Sigmoid colon (tissue), 6 donors: ENCODE measurements at regions not wholly inside any gene's neighbourhood (a gene's known extent, or its start where the extent isn't known, plus 50 kb on each side); places are given as distances from the start of the nearest gene placed in this dataset.

Experiments used
- DNase-seq: peaks from one replicate; pipeline ENCODE4 v3.0.0-alpha.2; 2019
- H3K27ac ChIP-seq, 4 donors: fragments of 200-600 bp; sonication (generic); one replicate each; pipeline ENCODE4 v1.5.1; 2016 to 2019; ENCODE audit warnings: mild to moderate bottlenecking in 1 of 4
- H3K27me3 ChIP-seq, 3 donors: fragments of 200-600 bp; sonication (generic); one replicate each; pipeline ENCODE4 v1.5.1; 2019; ENCODE audit warnings: mild to moderate bottlenecking in 1 of 3
- H3K36me3 ChIP-seq, 4 donors: fragments of 200-600 bp; sonication (generic); one replicate each; pipeline ENCODE4 v1.5.1; 2016 to 2019
- H3K4me1 ChIP-seq, 4 donors: fragments of 200-600 bp; sonication (generic); one replicate each; pipeline ENCODE4 v1.5.1; 2017 to 2019
- H3K4me3 ChIP-seq, 4 donors: fragments of 200-600 bp; sonication (generic); one replicate each; pipeline ENCODE4 v1.5.1; 2017 to 2019; ENCODE audit warnings: mild to moderate bottlenecking in 2 of 4, moderate library complexity in 1 of 4
- H3K9me3 ChIP-seq, 4 donors: fragments of 200-600 bp in 3 of 4; sonication (generic) in 3 of 4; one replicate each; pipeline versions ENCODE4 v1.5.1 to v1.6.1; 2013 to 2019
- EP300 ChIP-seq, 4 donors: sonication (generic); formaldehyde crosslinking; IDR thresholded peaks; one replicate each; pipeline ENCODE4 v1.6.1; 2017; ENCODE audit warnings: antibody characterized with exemption in 4 of 4
- POLR2A ChIP-seq, 2 donors: fragments of 450-650 bp; IDR thresholded peaks; one replicate each; pipeline ENCODE4 v1.6.1; 2016; ENCODE audit warnings: antibody characterized with exemption in 2 of 2, mild to moderate bottlenecking in 2 of 2, moderate library complexity in 2 of 2
- POLR2AphosphoS5 ChIP-seq, 4 donors: sonication (generic); formaldehyde crosslinking; IDR thresholded peaks; one replicate each; pipeline ENCODE4 v1.6.1; 2017; ENCODE audit warnings: antibody characterized with exemption in 4 of 4
- WGBS, 2 donors: extraction: QIAGEN DNeasy Blood & Tissue Kit; methylation state at CpG; one replicate each; pipeline ENCODE4 v1.1.7; 2013; 5-methylcytosine and 5-hydroxymethylcytosine counted together
- intact Hi-C: fragments of 100-400 bp; cut with DNase I; formaldehyde crosslinking; loops from one replicate; pipeline ENCODE4 v1.15.1; 2023
- TF ChIP-seq, protein P1 (sequence below), 4 experiments: fragments of 450-650 bp in 3 of 4; fragments of 200-600 bp in 1 of 4; IDR thresholded peaks; one replicate each; pipeline ENCODE4 v1.5.1; 2016 to 2019; ENCODE audit warnings: antibody characterized with exemption in 4 of 4, mild to moderate bottlenecking in 3 of 4, moderate library complexity in 2 of 4
- donor health status: healthy with polysubstance abuse.
- donor health status: healthy.

DNA sequence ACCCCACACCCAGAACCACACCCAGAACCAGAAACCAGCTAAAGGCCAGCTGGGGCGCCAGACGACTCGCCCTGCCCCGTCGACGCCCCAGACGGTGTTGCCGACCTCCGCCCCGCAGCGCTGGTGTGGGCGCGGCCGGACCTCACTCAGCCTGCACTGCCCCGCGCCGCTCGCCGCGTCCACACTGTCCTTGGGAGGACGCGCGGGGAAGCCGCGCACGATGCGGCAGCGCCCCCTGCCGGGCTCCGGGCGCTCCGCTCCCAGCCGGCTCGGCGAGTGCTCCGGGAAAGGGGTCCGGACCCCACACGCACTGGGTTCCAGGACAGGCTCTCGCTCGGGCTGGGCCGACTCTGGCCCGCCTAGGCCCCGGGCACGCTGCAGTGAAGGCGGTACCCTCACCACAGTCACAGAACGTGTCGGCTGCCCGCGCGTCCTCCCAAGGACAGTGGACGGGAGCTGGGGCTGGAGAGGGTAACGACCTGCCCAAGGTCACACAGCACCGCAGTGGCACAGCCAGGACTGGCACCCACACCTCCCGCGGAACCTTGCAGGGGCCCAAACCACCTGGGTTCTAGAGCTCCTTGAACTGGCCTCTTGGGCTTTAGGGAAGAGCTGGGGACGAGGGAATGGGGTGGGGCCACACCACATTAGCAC lies 90.2 kb downstream of the DMRTA2 start:
- H3K4me1 ChIP-seq: peaks cover 0 to 14% (median 12%) of the 10 kb centered on the region in 4 donors
- no peak for TF ChIP-seq EP300 (IDR thresholded peaks at IDR 0.05)
- no peak for TF ChIP-seq POLR2AphosphoS5 (IDR thresholded peaks at IDR 0.05)
- no peak for TF ChIP-seq POLR2A (IDR thresholded peaks at IDR 0.05)
- TF ChIP-seq, protein P1, sequence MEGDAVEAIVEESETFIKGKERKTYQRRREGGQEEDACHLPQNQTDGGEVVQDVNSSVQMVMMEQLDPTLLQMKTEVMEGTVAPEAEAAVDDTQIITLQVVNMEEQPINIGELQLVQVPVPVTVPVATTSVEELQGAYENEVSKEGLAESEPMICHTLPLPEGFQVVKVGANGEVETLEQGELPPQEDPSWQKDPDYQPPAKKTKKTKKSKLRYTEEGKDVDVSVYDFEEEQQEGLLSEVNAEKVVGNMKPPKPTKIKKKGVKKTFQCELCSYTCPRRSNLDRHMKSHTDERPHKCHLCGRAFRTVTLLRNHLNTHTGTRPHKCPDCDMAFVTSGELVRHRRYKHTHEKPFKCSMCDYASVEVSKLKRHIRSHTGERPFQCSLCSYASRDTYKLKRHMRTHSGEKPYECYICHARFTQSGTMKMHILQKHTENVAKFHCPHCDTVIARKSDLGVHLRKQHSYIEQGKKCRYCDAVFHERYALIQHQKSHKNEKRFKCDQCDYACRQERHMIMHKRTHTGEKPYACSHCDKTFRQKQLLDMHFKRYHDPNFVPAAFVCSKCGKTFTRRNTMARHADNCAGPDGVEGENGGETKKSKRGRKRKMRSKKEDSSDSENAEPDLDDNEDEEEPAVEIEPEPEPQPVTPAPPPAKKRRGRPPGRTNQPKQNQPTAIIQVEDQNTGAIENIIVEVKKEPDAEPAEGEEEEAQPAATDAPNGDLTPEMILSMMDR (IDR thresholded peaks at IDR 0.05): peak; percentile 17 to 74 (median 61)
- H3K4me3 ChIP-seq: peak overlapping the region; percentile 14 to 42 (median 36)
- H3K27me3 ChIP-seq: peaks cover 0 to 33% (median 26%) of the 10 kb centered on the region in 3 donors
- no peak overlapping the region for H3K27ac ChIP-seq
- 1 to 2% methylated on average over 56 of the region's 56 CpGs for WGBS, 2 donors
- no peaks in the 10 kb centered on the region for H3K9me3 ChIP-seq
- no peaks in the 10 kb centered on the region for H3K36me3 ChIP-seq
- DNase-seq: no peak
- intact Hi-C loops: no loop called here

DNA sequence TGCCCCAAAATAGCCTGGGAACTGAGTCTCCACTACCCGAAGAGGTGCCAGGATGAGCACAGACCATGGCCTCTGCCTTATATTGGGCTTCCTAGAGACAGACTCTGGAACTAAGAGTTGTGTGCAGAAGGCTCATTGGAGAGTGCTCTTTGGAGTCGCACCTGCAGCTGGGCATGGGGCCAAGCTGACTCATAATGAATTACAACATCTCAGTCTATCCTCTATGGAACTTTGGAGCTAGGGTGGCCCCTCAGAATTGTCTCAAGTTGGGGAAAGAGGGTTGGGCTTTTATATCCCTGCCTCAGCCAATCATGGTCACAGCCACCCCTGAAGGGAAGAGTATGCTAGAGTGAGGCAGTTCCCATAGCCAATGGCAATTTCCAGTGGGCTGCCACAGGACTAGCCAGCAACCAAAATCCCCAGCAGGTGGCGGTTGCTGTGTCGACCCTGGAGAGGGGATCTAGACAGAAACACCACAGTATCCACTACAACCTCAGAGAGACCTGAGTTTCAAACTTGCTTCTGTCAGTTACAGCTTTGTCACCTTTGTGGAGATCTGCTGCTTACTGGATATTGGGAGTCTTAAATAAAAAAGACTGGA lies 93.8 kb downstream of the DMRTA2 start:
- Histone ChIP-seq H3K27ac (no peak overlapping the region), H3K4me1 (peaks cover 0 to 14% (median 12%) of the 10 kb centered on the region in 4 donors), H3K36me3 (no peaks in the 10 kb centered on the region), H3K4me3 (no peak overlapping the region), H3K9me3 (no peaks in the 10 kb centered on the region), H3K27me3 (peaks cover 0 to 20% (median 19%) of the 10 kb centered on the region in 3 donors)
- TF ChIP-seq POLR2A (IDR thresholded peaks at IDR 0.05): no peak
- WGBS, 2 donors: 29 to 63% methylated on average over 4 of the region's 4 CpGs
- intact Hi-C loops: no loop called here
- no peak for DNase-seq

DNA sequence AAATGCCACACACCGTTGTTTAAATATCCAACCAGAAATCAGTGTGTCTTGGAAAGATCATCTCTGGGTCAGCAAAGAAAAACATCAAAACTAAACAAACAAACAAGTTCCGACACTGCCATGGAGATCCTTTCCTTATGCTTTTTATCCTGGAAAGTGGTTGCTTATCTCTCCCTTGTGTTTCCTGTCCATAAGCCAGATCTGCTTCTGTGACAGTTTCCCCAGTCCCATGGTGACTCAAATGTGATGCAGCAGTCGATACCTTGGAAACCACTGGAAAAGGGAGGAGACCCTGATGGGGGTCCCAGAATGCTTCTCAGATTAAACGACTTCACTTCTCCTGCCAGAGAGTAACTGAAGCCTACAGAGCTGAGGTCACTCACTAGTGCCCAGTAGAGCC lies 94.7 kb downstream of the DMRTA2 start:
- Histone ChIP-seq H3K4me1 (peaks cover 0 to 10% (median 9%) of the 10 kb centered on the region in 4 donors), H3K27me3 (peaks cover 0 to 12% (median 10%) of the 10 kb centered on the region in 3 donors), H3K9me3 (no peaks in the 10 kb centered on the region), H3K4me3 (no peak overlapping the region), H3K36me3 (no peaks in the 10 kb centered on the region), H3K27ac (no peak overlapping the region)
- WGBS, 2 donors: 50 to 55% methylated on average over 4 of the region's 4 CpGs
- no peak for TF ChIP-seq EP300 (IDR thresholded peaks at IDR 0.05)
- TF ChIP-seq POLR2AphosphoS5 (IDR thresholded peaks at IDR 0.05): no peak
- TF ChIP-seq POLR2A (IDR thresholded peaks at IDR 0.05): no peak
- TF ChIP-seq, protein P1 (IDR thresholded peaks at IDR 0.05): no peak
- intact Hi-C loops: no loop called here
- DNase-seq: no peak

DNA sequence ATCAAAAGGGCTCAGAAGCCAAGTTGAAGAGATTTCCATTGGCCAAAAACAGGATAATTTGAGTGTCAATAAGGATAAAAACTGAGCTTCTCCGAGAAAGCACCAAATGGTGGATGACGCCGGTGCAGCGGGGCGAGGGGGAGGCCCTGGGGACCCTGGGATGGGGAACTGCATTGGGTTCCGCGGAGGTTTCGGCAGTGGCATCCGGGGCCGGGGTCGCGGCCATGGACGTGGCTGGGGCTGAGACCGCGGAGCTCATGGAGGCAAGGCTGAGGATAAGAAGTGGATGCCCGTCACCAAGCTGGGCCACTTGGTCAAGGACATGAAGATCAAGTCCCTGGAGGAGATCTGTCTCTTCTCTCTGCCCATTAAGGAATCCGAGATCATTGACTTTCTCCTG lies 97.2 kb downstream of the DMRTA2 start:
- Histone ChIP-seq H3K4me3 (no peak overlapping the region), H3K4me1 (no peaks in the 10 kb centered on the region), H3K27ac (no peak overlapping the region), H3K9me3 (no peaks in the 10 kb centered on the region), H3K27me3 (peaks cover 0 to 4% (median 0%) of the 10 kb centered on the region in 3 donors), H3K36me3 (no peaks in the 10 kb centered on the region)
- 96% methylated on average over 17 of the region's 17 CpGs for WGBS, 2 donors
- intact Hi-C loops: no loop called here
- DNase-seq: no peak
- TF ChIP-seq, protein P1 (IDR thresholded peaks at IDR 0.05): no peak
- TF ChIP-seq POLR2A (IDR thresholded peaks at IDR 0.05) (no peak), POLR2AphosphoS5 (IDR thresholded peaks at IDR 0.05) (no peak), EP300 (IDR thresholded peaks at IDR 0.05) (no peak)

DNA sequence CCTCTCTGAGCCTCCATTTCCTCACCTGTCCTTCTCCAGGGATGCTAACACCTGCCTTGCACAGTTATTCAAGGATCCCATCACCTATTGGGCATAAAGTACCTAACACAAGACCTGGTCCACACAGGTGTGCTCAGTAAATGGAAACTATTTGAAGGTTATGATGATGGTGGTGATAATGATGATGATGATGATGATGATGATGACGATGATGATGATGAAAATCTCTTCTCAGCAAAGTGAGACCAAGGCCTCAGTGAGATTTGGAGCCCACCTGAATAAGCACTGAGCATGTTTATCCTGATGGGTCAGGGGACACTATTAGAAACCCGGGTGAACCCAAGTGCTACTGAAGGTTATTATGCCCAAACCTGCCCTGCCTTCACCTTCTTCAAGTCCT lies 100.7 kb downstream of the DMRTA2 start:
- Histone ChIP-seq H3K36me3 (no peaks in the 10 kb centered on the region), H3K27me3 (no peaks in the 10 kb centered on the region), H3K4me1 (no peaks in the 10 kb centered on the region), H3K4me3 (no peak overlapping the region), H3K9me3 (no peaks in the 10 kb centered on the region), H3K27ac (no peak overlapping the region)
- DNase-seq: no peak
- intact Hi-C loops: no loop called here
- 41 to 74% methylated on average over 2 of the region's 2 CpGs for WGBS, 2 donors
- TF ChIP-seq POLR2A (IDR thresholded peaks at IDR 0.05) (no peak), POLR2AphosphoS5 (IDR thresholded peaks at IDR 0.05) (no peak)
